GM18867 (cell line): ENCODE measurements at regions not wholly inside any gene's neighbourhood (a gene's known extent, or its start where the extent isn't known, plus 50 kb on each side); places are given as distances from the start of the nearest gene placed in this dataset.

Experiments
- ATAC-seq: cut with Tn5 transposase; IDR thresholded peaks from one replicate; pipeline ENCODE4 v1.9.1; 2021; ENCODE audit warnings: mild to moderate bottlenecking, moderate library complexity; ENCODE audit not compliant: unreplicated experiment

GRCh38 chr2:83584672-83585071, 874.4 kb downstream of the SUCLG1 start:
- ATAC-seq, result no peak

GRCh38 chr2:83582589-83582988, 876.5 kb downstream of the SUCLG1 start:
- ATAC-seq, result no peak

- no peak for ATAC-seq
Observed at GRCh38 chr2:83579507-83579906, 879.6 kb downstream of the SUCLG1 start.

GRCh38 chr2:83578405-83578804, 880.7 kb downstream of the SUCLG1 start:
- ATAC-seq, result no peak

- ATAC-seq, result no peak
Observed at GRCh38 chr2:83574614-83575013, 884.5 kb downstream of the SUCLG1 start.

- ATAC-seq, result no peak
Observed at GRCh38 chr2:83573060-83573459, 886.0 kb downstream of the SUCLG1 start.

- no peak for ATAC-seq
Observed at GRCh38 chr2:83572400-83572799, 886.7 kb downstream of the SUCLG1 start.

GRCh38 chr2:83567551-83567950, 891.5 kb downstream of the SUCLG1 start:
- ATAC-seq, result no peak

GRCh38 chr2:83565626-83566025, 893.5 kb downstream of the SUCLG1 start:
- peak; percentile 68 for ATAC-seq

GRCh38 chr2:83565181-83565580, 893.9 kb downstream of the SUCLG1 start:
- no peak for ATAC-seq

- ATAC-seq, result no peak
Observed at GRCh38 chr2:83561592-83561991, 897.5 kb downstream of the SUCLG1 start.

GRCh38 chr2:83536556-83536955, 922.5 kb downstream of the SUCLG1 start:
- ATAC-seq, result no peak

GRCh38 chr2:83534416-83534815, 924.7 kb downstream of the SUCLG1 start:
- no peak for ATAC-seq

- no peak for ATAC-seq
Observed at GRCh38 chr2:83531206-83531826, 927.8 kb downstream of the SUCLG1 start.

GRCh38 chr2:83528767-83529166, 930.3 kb downstream of the SUCLG1 start:
- no peak for ATAC-seq

- no peak for ATAC-seq
Observed at GRCh38 chr2:83522891-83523493, 936.1 kb downstream of the SUCLG1 start.

GRCh38 chr2:83517727-83518368, 941.2 kb downstream of the SUCLG1 start:
- no peak for ATAC-seq

GRCh38 chr2:83516503-83516902, 942.6 kb downstream of the SUCLG1 start:
- no peak for ATAC-seq

GRCh38 chr2:83487451-83487850, 971.6 kb downstream of the SUCLG1 start:
- no peak for ATAC-seq

GRCh38 chr2:83481436-83481835, 977.6 kb downstream of the SUCLG1 start:
- no peak for ATAC-seq

GRCh38 chr2:83478037-83478436, 981.0 kb downstream of the SUCLG1 start:
- ATAC-seq, result no peak

- ATAC-seq, result no peak
Observed at GRCh38 chr2:83475371-83475770, 983.7 kb downstream of the SUCLG1 start.
